HAP-1 (cell line): ENCODE measurements at regions not wholly inside any gene's neighbourhood (a gene's known extent, or its start where the extent isn't known, plus 50 kb on each side); places are given as distances from the start of the nearest gene placed in this dataset.
"Not testable (repeated sequence)": the region's sequence is repeated elsewhere in the genome, so short reads cannot be mapped to it uniquely, and the experiment has no call there.

Experiments
- DNase-seq, 2 experiments: peaks; one replicate each; pipeline ENCODE4 v3.0.0-alpha.2; 2016 to 2020; ENCODE audit warnings: low spot score in 2 of 2
- H3K27me3 ChIP-seq: fragments of 250-450 bp; sonication (Bioruptor Pico); 2 replicates; pipeline ENCODE4 v1.5.1; 2020; ENCODE audit warnings: low read depth, mild to moderate bottlenecking, moderate library complexity
- H3K36me3 ChIP-seq: fragments of 250-450 bp; sonication (Bioruptor Pico); replicated peaks from 2 replicates; pipeline ENCODE4 v1.5.1; 2020; ENCODE audit warnings: mild to moderate bottlenecking
- H3K4me1 ChIP-seq: fragments of 250-450 bp; sonication (Bioruptor Pico); 2 replicates; pipeline ENCODE4 v1.5.1; 2020; ENCODE audit warnings: mild to moderate bottlenecking
- H3K4me3 ChIP-seq: fragments of 250-450 bp; sonication (Bioruptor Pico); 2 replicates; pipeline ENCODE4 v1.5.1; 2020; ENCODE audit warnings: mild to moderate bottlenecking, moderate library complexity
- H3K9me3 ChIP-seq: fragments of 250-450 bp; sonication (Bioruptor Pico); 2 replicates; pipeline ENCODE4 v1.5.1; 2020; ENCODE audit warnings: mild to moderate bottlenecking, moderate library complexity
- in situ Hi-C: fragments of 300-500 bp; cut with MboI; formaldehyde crosslinking; loops from 3 replicates; pipeline ENCODE4 v1.14.3; 2020; ENCODE audit warnings: low sequenced_read_pairs, inconsistent platforms, mixed read lengths

GRCh38 chr10:45544191-45544590, 128.4 kb downstream of the ZFAND4 start:
- no peaks in the 10 kb centered on the region for H3K9me3 ChIP-seq
- DNase-seq, result no peak
- H3K27me3 ChIP-seq, result no peaks in the 10 kb centered on the region
- in situ Hi-C loops, result no loop called here
- H3K4me3 ChIP-seq, result no peak overlapping the region
- no peaks in the 10 kb centered on the region for H3K4me1 ChIP-seq
- no peaks in the 10 kb centered on the region for H3K36me3 ChIP-seq

GRCh38 chr10:45541032-45541431, 131.5 kb downstream of the ZFAND4 start:
- H3K36me3 ChIP-seq, H3K4me3 ChIP-seq, H3K4me1 ChIP-seq, DNase-seq, H3K9me3 ChIP-seq, H3K27me3 ChIP-seq, in situ Hi-C loops: not testable (repeated sequence)

GRCh38 chr10:45540589-45540988, 132.0 kb downstream of the ZFAND4 start:
- in situ Hi-C loops, H3K27me3 ChIP-seq, DNase-seq, H3K9me3 ChIP-seq, H3K4me1 ChIP-seq, H3K4me3 ChIP-seq, H3K36me3 ChIP-seq: not testable (repeated sequence)

DNA sequence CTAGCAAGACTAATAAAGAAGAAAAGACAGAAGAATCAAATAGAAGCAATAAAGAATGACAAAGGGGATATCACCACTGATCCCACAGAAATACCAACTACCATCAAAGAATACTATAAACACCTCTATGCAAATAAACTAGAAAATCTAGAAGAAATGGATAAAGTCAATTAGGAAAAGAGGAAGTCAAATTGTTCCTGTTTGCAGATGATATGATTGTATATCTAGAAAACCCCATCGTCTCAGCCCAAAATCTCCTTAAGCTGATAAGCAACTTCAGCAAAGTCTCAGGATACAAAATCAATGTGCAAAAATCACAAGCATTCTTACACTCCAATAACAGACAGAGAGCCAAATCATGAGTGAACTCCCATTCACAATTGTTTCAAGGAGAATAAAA, 133.0 kb downstream of the ZFAND4 start:
- DNase-seq, in situ Hi-C loops: not testable (repeated sequence)

DNA sequence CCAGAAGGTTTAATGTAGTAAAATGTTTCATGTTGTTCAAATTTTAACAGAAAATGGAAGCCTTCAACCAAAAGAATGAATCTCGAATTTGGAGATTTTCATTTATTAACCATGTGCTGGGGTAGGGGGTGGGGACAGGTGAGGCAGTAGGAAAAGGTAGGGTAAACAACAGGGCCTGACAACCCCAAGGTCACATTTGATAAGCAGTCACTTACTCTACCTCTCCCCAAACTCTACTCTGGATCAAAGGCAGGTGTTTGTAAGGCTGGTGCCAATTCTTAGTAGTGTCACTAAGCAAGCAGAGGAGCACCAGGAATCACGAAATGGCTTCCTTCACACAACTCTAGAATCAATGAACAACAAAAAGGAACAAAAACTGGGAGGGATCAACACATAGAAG, 138.0 kb downstream of the ZFAND4 start:
- no peak for DNase-seq
- no peak overlapping the region for H3K4me3 ChIP-seq
- no peaks in the 10 kb centered on the region for H3K4me1 ChIP-seq
- no peaks in the 10 kb centered on the region for H3K9me3 ChIP-seq
- H3K27me3 ChIP-seq, result no peaks in the 10 kb centered on the region
- in situ Hi-C loops, result no loop called here
- no peaks in the 10 kb centered on the region for H3K36me3 ChIP-seq

More for the DNA sequence above, 133.0 kb downstream of the ZFAND4 start:
- not testable (repeated sequence) for H3K27me3 ChIP-seq, H3K9me3 ChIP-seq, H3K36me3 ChIP-seq, H3K4me3 ChIP-seq, H3K4me1 ChIP-seq

DNA sequence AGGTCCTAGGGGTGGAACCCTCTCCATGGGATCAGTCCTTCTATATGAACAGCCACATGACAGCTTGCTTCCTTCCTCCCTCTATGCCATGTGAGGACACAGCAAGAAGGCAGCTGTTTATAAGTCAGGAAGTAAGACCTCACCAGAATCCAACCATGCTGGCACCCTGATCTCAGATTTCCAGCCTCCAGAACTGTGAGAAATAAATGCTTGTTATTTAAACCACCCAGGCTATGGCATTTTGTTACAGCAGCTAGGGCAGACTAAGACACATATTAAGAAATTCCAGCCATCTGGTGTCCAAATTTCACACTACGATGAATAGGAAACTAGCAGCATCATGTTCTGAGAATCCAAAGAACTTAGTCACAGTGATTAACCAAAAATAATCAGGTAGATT, 140.1 kb downstream of the ZFAND4 start:
- Histone ChIP-seq H3K9me3 (no peaks in the 10 kb centered on the region), H3K36me3 (no peaks in the 10 kb centered on the region), H3K4me3 (no peak overlapping the region), H3K4me1 (no peaks in the 10 kb centered on the region), H3K27me3 (no peaks in the 10 kb centered on the region)
- DNase-seq, result no peak
- in situ Hi-C loops, result no loop called here

DNA sequence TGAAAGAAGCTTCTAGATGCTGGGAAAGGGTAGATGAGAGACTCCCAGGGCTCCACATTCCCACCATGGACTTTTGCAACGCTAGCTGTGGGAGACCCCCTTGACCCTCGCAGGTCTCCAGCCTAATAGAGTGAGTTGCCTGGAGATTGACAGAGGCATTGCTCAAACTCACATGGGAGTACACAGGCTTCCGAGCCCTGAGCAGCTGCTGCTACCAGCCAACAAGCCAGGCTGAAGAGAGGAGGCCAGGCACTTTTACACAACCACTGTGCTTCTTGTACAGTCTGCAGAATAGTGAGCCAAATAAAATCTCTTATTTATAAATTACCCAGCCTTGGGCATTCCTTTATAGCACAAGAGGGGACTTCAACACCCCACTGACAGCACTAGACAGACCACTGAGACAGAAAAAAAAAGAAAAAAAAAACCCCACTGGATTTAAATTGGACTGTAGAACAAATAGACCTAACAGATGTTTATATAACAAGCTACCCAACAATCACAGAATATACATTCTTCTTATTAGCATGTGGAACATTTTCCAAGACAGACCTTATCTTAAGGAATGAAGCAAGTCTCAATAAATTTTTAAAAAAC, 146.2 kb downstream of the ZFAND4 start:
- no peak for DNase-seq
- H3K27me3 ChIP-seq, result no peaks in the 10 kb centered on the region
- 0 out of 2 replicates have a peak, but pooled peaks cover 2% of the 10 kb centered on the region for H3K4me1 ChIP-seq
- no peaks in the 10 kb centered on the region for H3K9me3 ChIP-seq
- in situ Hi-C loops, result no loop called here
- no peak overlapping the region for H3K4me3 ChIP-seq
- H3K36me3 ChIP-seq, result no peaks in the 10 kb centered on the region

DNA sequence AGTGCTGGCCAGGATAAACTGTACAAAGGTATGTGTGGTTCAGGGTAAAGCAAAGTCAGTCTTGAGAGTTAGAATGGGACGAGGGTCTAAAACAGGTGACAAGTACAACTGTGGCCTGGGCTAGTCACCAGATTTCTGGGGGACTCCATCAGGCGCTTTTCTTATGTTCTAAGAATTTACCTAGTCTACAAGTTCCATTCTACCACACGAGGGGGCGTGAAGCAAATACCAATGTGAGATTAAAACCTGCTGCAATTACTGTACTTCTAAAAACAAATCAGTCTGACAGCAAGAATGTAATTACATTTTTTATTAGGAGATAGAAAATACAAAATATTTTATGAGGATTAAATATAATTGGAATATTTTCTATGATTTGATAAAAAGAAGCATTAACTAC, 146.5 kb downstream of the ALOX5 start:
- H3K36me3 ChIP-seq, result no peaks in the 10 kb centered on the region
- no peaks in the 10 kb centered on the region for H3K27me3 ChIP-seq
- in situ Hi-C loops, result no loop called here
- no peak for DNase-seq
- no peaks in the 10 kb centered on the region for H3K9me3 ChIP-seq
- H3K4me3 ChIP-seq, result no peak overlapping the region
- 0 out of 2 replicates have a peak, but pooled peaks cover 2% of the 10 kb centered on the region for H3K4me1 ChIP-seq

DNA sequence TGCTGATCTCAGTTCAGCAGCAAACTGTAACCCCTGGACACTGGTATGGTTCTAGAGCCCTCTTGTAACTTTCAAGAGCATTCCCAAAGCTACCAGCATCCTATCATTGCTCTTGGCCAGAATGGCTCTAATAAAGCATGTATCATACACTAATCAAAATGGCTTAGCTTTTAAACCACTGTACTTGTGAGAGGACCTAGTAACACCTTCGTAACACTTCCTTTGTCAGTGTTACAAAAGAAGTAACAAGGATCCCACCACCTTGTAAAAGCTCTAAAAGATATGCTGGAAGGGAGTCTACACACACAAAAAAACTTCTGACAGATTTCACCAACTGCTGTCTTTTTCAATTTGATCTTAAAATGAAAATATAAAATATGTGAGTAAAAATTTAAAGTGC, 144.7 kb downstream of the ALOX5 start:
- H3K4me1 ChIP-seq, result 0 out of 2 replicates have a peak, but pooled peaks cover 2% of the 10 kb centered on the region
- H3K27me3 ChIP-seq, result no peaks in the 10 kb centered on the region
- in situ Hi-C loops, result no loop called here
- no peaks in the 10 kb centered on the region for H3K36me3 ChIP-seq
- H3K9me3 ChIP-seq, result no peaks in the 10 kb centered on the region
- DNase-seq, result no peak
- no peak overlapping the region for H3K4me3 ChIP-seq

GRCh38 chr10:45515630-45516029, 141.6 kb downstream of the ALOX5 start:
- in situ Hi-C loops, result no loop called here
- DNase-seq, result no peak
- Histone ChIP-seq H3K9me3 (no peaks in the 10 kb centered on the region), H3K4me3 (no peak overlapping the region), H3K4me1 (no peaks in the 10 kb centered on the region), H3K27me3 (no peaks in the 10 kb centered on the region), H3K36me3 (no peaks in the 10 kb centered on the region)

DNA sequence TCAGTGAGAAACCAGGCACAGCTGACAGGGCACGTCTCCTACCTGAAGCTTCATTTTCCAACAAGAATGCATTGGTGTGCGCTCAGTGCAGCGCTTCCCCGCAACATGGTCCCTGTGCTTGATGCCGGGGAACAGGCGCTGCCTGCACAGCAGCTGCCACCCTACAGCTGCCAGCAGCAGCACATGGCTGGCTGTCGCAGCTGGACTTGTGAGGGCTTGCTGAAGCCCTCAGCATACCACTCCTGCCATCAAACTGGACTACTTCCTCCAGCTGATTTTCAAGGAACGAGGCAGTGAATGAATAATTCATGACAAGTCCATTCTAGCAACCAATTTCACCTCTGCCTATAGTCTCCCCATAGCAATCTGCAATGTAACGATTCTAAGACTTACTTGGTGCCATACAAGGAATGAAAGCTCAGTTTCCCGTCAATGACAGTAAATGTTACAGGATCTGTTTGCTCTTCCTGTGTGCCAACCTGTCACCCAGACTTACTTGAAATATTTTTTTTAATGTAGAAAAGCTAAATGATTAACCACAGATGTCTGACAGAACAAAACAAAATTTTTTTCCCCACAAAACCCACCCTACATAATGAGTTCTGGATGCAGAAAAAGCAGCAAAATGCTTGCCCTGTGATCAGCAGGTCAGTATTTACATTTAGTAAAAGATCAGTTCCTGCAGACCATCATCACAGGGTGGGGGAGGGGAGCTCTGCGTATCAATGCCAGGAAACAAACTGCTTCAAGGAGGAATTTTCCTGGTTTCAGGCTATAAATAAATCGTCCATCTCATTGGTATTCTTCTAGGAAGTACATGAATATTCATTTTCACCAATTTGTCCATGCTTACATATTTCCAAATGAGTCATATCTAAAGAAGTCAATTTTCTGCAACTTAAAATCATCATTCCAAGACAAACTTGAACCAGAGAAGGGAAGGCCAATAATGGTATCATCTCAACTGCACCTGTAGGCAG, 140.6 kb downstream of the ALOX5 start:
- Histone ChIP-seq H3K4me1 (no peaks in the 10 kb centered on the region), H3K9me3 (no peaks in the 10 kb centered on the region), H3K4me3 (no peak overlapping the region), H3K36me3 (no peaks in the 10 kb centered on the region), H3K27me3 (no peaks in the 10 kb centered on the region)
- in situ Hi-C loops, result no loop called here
- no peak for DNase-seq

GRCh38 chr10:45513551-45513950, 139.5 kb downstream of the ALOX5 start:
- H3K9me3 ChIP-seq, result no peaks in the 10 kb centered on the region
- no peak overlapping the region for H3K4me3 ChIP-seq
- DNase-seq, result peak in 1 of 2 experiments; percentile 17
- H3K36me3 ChIP-seq, result no peaks in the 10 kb centered on the region
- H3K27me3 ChIP-seq, result no peaks in the 10 kb centered on the region
- in situ Hi-C loops, result no loop called here
- H3K4me1 ChIP-seq, result no peaks in the 10 kb centered on the region

GRCh38 chr10:45511926-45512325, 137.9 kb downstream of the ALOX5 start:
- H3K9me3 ChIP-seq, H3K27me3 ChIP-seq, H3K4me3 ChIP-seq, in situ Hi-C loops, DNase-seq, H3K4me1 ChIP-seq, H3K36me3 ChIP-seq: not testable (repeated sequence)

- no peak for DNase-seq
- in situ Hi-C loops, result no loop called here
- Histone ChIP-seq H3K9me3 (no peaks in the 10 kb centered on the region), H3K4me1 (peaks cover 12% of the 10 kb centered on the region), H3K27me3 (no peaks in the 10 kb centered on the region), H3K4me3 (no peak overlapping the region), H3K36me3 (no peaks in the 10 kb centered on the region)
Observed at GRCh38 chr10:45509491-45509890, 135.5 kb downstream of the ALOX5 start.
